AG04450 (cell line): ENCODE measurements at regions not wholly inside any gene's neighbourhood (a gene's known extent, or its start where the extent isn't known, plus 50 kb on each side); places are given as distances from the start of the nearest gene placed in this dataset.

Source experiments
- CTCF ChIA-PET: fragments of 300-600, 350-600 bp; formaldehyde crosslinking; extraction: SDS; loops from one replicate; lab custom pipeline; 2022; ENCODE audit warnings: antibody characterized with exemption, inconsistent platforms; lab: Charles Lee
- POLR2A ChIA-PET: fragments of 350-600 bp; formaldehyde crosslinking; extraction: SDS; loops from one replicate; lab custom pipeline; 2021; ENCODE audit warnings: antibody characterized with exemption, inconsistent platforms; lab: Yijun Ruan, JAX
- DNase-seq: peaks from one replicate; pipeline ENCODE4 v3.0.0-alpha.2; 2011; ENCODE audit warnings: low read depth, low spot score
- H3K27ac ChIP-seq: one replicate; pipeline ENCODE4 v1.5.1; 2012; ENCODE audit warnings: low read depth, low read length, control low read depth
- H3K27me3 ChIP-seq: one replicate; pipeline ENCODE4 v1.6.0; 2012; ENCODE audit warnings: low read length; ENCODE audit not compliant: control insufficient read depth, insufficient read depth
- H3K4me3 ChIP-seq: 2 replicates; pipeline ENCODE4 v1.5.1; 2011; ENCODE audit warnings: mild to moderate bottlenecking, low read depth, low read length, control low read depth
- H3K9me3 ChIP-seq: 2 replicates; pipeline ENCODE4 v1.5.1; 2012; ENCODE audit warnings: low read length; ENCODE audit not compliant: control insufficient read depth, insufficient read depth
- CTCF ChIP-seq: IDR thresholded peaks from 2 replicates; pipeline ENCODE4 v1.5.1; 2011; ENCODE audit warnings: low read depth, low read length, control low read depth, inconsistent platforms

DNA sequence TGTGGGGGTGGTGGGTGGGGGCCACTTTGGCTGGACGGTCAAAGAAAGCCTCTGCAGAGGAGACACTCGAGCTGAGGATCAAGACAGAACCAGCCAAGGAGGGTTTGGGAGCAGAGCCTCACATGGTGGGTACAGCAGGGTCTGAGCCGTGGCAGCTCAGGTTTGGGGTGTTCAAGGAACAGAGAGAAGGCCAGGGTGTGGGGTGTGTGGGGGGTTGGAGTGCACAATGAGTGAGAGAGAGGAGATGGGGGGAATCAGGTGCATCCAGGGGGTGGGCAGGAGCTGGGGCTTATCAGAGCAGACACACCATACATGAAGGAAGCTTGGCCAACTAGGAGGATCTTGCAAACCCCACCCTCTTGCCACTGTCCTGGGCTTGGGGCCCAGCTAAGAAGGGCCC lies 140.0 kb downstream of the NSG2 start:
- Histone ChIP-seq H3K27me3 (peaks cover 2% of the 10 kb centered on the region), H3K9me3 (no peaks in the 10 kb centered on the region), H3K27ac (no peak overlapping the region), H3K4me3 (no peak overlapping the region)
- POLR2A ChIA-PET, result no interaction called here
- no peak for TF ChIP-seq CTCF
- no peak for DNase-seq
- CTCF ChIA-PET, result no interaction called here

GRCh38 chr5:174186096-174186695 lies 140.7 kb downstream of the NSG2 start:
- Histone ChIP-seq H3K4me3 (no peak overlapping the region), H3K27me3 (peaks cover under 1% of the 10 kb centered on the region), H3K9me3 (no peaks in the 10 kb centered on the region), H3K27ac (no peak overlapping the region)
- CTCF ChIA-PET, result no interaction called here
- TF ChIP-seq CTCF, result no peak
- POLR2A ChIA-PET, result no interaction called here
- no peak for DNase-seq

- no peaks in the 10 kb centered on the region for H3K9me3 ChIP-seq
- H3K27ac ChIP-seq, result no peak overlapping the region
- DNase-seq, result no peak
- ChIA-PET POLR2A (no interaction called here), CTCF (no interaction called here)
- no peaks in the 10 kb centered on the region for H3K27me3 ChIP-seq
- no peak for TF ChIP-seq CTCF
- no peak overlapping the region for H3K4me3 ChIP-seq
Measured at GRCh38 chr5:174187001-174187400, 141.5 kb downstream of the NSG2 start.

DNA sequence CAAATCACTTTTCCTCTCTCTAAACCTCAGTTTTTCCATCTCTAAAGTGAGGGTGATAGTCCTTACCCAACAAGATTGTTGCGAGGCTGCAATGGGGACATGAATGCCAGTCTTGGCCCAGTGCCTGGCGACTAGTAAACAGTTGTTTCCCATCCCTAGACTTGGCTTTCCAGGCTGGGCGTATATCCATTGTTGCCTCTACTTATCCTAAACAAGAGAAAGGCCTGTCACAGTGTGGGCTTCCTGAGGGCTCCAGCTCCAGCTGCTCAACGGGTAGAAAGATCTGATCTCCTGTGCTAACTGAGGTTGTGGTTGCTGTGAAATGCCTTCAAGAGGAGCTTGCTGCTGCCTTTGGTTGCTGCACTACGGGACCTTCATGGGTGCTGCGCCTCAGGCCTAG lies 142.0 kb downstream of the NSG2 start:
- no peaks in the 10 kb centered on the region for H3K27me3 ChIP-seq
- H3K27ac ChIP-seq, result no peak overlapping the region
- H3K4me3 ChIP-seq, result no peak overlapping the region
- ChIA-PET CTCF (no interaction called here), POLR2A (no interaction called here)
- H3K9me3 ChIP-seq, result no peaks in the 10 kb centered on the region
- TF ChIP-seq CTCF, result no peak
- no peak for DNase-seq

DNA sequence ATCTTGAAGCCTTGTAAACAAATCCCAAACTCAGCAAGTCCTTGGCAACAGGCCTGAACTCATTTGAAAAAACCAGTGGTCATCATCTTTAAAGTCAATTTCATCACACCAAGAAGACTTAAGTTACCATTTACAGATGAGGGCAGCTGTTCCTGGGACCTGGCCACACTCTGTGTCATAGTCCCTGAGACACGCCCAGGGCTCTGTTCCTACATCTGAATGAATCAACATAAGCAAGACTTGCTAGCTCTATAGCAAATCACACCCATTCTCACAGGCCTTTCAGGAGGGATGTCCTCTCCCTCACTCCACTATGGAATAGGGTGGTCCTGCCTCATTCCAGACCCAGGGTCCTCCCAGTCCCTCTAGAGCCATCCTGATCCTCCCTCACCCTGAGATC lies 142.8 kb downstream of the NSG2 start:
- TF ChIP-seq CTCF, result no peak
- POLR2A ChIA-PET, result no interaction called here
- no peaks in the 10 kb centered on the region for H3K9me3 ChIP-seq
- no peak for DNase-seq
- CTCF ChIA-PET, result no interaction called here
- no peak overlapping the region for H3K4me3 ChIP-seq
- H3K27ac ChIP-seq, result no peak overlapping the region
- no peaks in the 10 kb centered on the region for H3K27me3 ChIP-seq
